ENCODE measurements at regions not wholly inside any gene's neighbourhood (a gene's known extent, or its start where the extent isn't known, plus 50 kb on each side); places are given as distances from the start of the nearest gene placed in this dataset.

GRCh38 chr9:135290566-135290965 lies 189.0 kb upstream of the PPP1R26 start:
- TF ChIP-seq, protein P1, sequence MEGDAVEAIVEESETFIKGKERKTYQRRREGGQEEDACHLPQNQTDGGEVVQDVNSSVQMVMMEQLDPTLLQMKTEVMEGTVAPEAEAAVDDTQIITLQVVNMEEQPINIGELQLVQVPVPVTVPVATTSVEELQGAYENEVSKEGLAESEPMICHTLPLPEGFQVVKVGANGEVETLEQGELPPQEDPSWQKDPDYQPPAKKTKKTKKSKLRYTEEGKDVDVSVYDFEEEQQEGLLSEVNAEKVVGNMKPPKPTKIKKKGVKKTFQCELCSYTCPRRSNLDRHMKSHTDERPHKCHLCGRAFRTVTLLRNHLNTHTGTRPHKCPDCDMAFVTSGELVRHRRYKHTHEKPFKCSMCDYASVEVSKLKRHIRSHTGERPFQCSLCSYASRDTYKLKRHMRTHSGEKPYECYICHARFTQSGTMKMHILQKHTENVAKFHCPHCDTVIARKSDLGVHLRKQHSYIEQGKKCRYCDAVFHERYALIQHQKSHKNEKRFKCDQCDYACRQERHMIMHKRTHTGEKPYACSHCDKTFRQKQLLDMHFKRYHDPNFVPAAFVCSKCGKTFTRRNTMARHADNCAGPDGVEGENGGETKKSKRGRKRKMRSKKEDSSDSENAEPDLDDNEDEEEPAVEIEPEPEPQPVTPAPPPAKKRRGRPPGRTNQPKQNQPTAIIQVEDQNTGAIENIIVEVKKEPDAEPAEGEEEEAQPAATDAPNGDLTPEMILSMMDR (IDR thresholded peaks at IDR 0.05), result no peak
- TF ChIP-seq TCF7L2 (IDR thresholded peaks at IDR 0.05; ENCODE audit: low read depth, low read length) (no peak), SIN3A (IDR thresholded peaks at IDR 0.05; ENCODE audit: borderline replicate concordance, insufficient read depth, low read depth, low read length) (no peak)
